Fibroblast of lung (primary cell): ENCODE measurements at regions not wholly inside any gene's neighbourhood (a gene's known extent, or its start where the extent isn't known, plus 50 kb on each side); places are given as distances from the start of the nearest gene placed in this dataset.
A peak's percentile ranks its signal among the peaks of the same experiment; 100 is the strongest.

Experiments used
- DNase-seq, 2 donors: peaks; one replicate each; pipeline versions ENCODE4 v3.0.0 to v3.0.0-alpha.2; 2010; ENCODE audit warnings: low read depth in 2 of 2
- H2AFZ ChIP-seq: 2 replicates; pipeline ENCODE4 v1.5.1; 2012; ENCODE audit warnings: low read length, control low read depth, inconsistent platforms
- H3K27ac ChIP-seq: 2 replicates; pipeline ENCODE4 v1.5.1; 2011; ENCODE audit warnings: low read length, control low read depth; ENCODE audit not compliant: insufficient read depth
- H3K27me3 ChIP-seq: 2 replicates; pipeline ENCODE4 v1.5.1; 2011; ENCODE audit warnings: mild to moderate bottlenecking, low read length; ENCODE audit not compliant: control insufficient read depth, insufficient read depth
- H3K36me3 ChIP-seq: 2 replicates; pipeline ENCODE4 v1.5.1; 2011; ENCODE audit warnings: low read length; ENCODE audit not compliant: control insufficient read depth, insufficient read depth
- H3K4me1 ChIP-seq: 2 replicates; pipeline ENCODE4 v1.5.1; 2011; ENCODE audit warnings: low read length; ENCODE audit not compliant: control insufficient read depth, insufficient read depth; ENCODE audit errors: extremely low read depth
- H3K4me2 ChIP-seq: 2 replicates; pipeline ENCODE4 v1.5.1; 2011; ENCODE audit warnings: low read length, control low read depth; ENCODE audit not compliant: insufficient read depth; ENCODE audit errors: extremely low read depth
- H3K4me3 ChIP-seq, 4 experiments: fragments of 200-600 bp in 1 of 4; sonication (generic) in 1 of 4; replicated peaks in 1 of 4; 2 replicates each; pipeline ENCODE4 v1.5.1; 2011 to 2016; ENCODE audit warnings: low read length in 4 of 4, low read depth in 3 of 4, mild to moderate bottlenecking in 3 of 4, control low read depth in 2 of 4, inconsistent platforms in 1 of 4, mixed read lengths in 1 of 4; ENCODE audit not compliant: insufficient read depth in 1 of 4; ENCODE audit errors: control extremely low read depth in 1 of 4
- H3K79me2 ChIP-seq: 2 replicates; pipeline ENCODE4 v1.5.1; 2012; ENCODE audit warnings: mild to moderate bottlenecking, low read length, inconsistent platforms; ENCODE audit not compliant: control insufficient read depth, insufficient read depth
- H3K9ac ChIP-seq: 2 replicates; pipeline ENCODE4 v1.5.1; 2011; ENCODE audit warnings: mild to moderate bottlenecking, low read length, control low read depth; ENCODE audit not compliant: insufficient read depth
- H3K9me3 ChIP-seq: 2 replicates; pipeline ENCODE4 v1.5.1; 2012; ENCODE audit warnings: low read depth, low read length; ENCODE audit not compliant: control insufficient read depth, insufficient read depth
- H4K20me1 ChIP-seq: 2 replicates; pipeline ENCODE4 v1.5.1; 2011; ENCODE audit warnings: low read length; ENCODE audit not compliant: control insufficient read depth, insufficient read depth; ENCODE audit errors: extremely low read depth
- EZH2 ChIP-seq: IDR thresholded peaks from 2 replicates; pipeline ENCODE4 v1.5.1; 2012; ENCODE audit warnings: low read length, control low read depth, mild to moderate bottlenecking; ENCODE audit errors: missing control alignments
- TF ChIP-seq, protein P1 (sequence below), 2 donors: IDR thresholded peaks in 1 of 2; conservative IDR thresholded peaks in 1 of 2; 1 replicate in 1 of 2; 2 replicates in 1 of 2; pipeline ENCODE4 v1.5.1; 2011 to 2012; ENCODE audit warnings: low read length in 2 of 2, control low read depth in 1 of 2, inconsistent platforms in 1 of 2, low read depth in 1 of 2, mild to moderate bottlenecking in 1 of 2

DNA sequence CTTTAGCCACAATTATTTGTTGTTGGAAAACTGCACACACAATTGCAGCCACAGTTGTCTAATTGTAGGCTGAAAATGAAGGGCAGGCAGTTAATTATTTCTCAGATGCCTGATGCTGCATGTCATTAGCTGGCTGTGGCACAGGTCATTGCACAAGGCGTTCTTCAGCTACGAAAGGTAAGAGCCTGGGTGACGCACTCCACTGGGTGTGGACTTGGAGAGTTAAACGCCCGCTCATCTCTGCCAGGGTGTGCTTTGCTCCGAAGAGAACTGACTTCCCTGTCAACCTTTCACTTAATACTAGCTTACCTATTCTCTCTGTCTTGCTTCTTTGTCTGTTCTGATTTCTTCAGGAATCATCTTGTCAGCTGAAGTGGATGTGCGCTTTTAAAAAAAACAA is 91.4 kb upstream of the CPM start:
- Histone ChIP-seq H3K4me1 (no peaks in the 10 kb centered on the region), H3K27ac (no peak overlapping the region), H2AFZ (no peak overlapping the region), H3K27me3 (no peaks in the 10 kb centered on the region), H3K4me3 (no peak overlapping the region), H4K20me1 (no peaks in the 10 kb centered on the region), H3K4me2 (no peak overlapping the region), H3K79me2 (no peaks in the 10 kb centered on the region), H3K36me3 (no peaks in the 10 kb centered on the region), H3K9me3 (no peaks in the 10 kb centered on the region), H3K9ac (no peak overlapping the region)
- DNase-seq = peak; percentile 27 to 83
- TF ChIP-seq EZH2 = no peak
- TF ChIP-seq, protein P1, sequence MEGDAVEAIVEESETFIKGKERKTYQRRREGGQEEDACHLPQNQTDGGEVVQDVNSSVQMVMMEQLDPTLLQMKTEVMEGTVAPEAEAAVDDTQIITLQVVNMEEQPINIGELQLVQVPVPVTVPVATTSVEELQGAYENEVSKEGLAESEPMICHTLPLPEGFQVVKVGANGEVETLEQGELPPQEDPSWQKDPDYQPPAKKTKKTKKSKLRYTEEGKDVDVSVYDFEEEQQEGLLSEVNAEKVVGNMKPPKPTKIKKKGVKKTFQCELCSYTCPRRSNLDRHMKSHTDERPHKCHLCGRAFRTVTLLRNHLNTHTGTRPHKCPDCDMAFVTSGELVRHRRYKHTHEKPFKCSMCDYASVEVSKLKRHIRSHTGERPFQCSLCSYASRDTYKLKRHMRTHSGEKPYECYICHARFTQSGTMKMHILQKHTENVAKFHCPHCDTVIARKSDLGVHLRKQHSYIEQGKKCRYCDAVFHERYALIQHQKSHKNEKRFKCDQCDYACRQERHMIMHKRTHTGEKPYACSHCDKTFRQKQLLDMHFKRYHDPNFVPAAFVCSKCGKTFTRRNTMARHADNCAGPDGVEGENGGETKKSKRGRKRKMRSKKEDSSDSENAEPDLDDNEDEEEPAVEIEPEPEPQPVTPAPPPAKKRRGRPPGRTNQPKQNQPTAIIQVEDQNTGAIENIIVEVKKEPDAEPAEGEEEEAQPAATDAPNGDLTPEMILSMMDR (conservative IDR thresholded peaks at IDR 0.05 in 1 of 2, IDR thresholded peaks at IDR 0.05 in 1 of 2; ENCODE audit: low read depth in 1 of 2, low read length in 2 of 2) = no peak

DNA sequence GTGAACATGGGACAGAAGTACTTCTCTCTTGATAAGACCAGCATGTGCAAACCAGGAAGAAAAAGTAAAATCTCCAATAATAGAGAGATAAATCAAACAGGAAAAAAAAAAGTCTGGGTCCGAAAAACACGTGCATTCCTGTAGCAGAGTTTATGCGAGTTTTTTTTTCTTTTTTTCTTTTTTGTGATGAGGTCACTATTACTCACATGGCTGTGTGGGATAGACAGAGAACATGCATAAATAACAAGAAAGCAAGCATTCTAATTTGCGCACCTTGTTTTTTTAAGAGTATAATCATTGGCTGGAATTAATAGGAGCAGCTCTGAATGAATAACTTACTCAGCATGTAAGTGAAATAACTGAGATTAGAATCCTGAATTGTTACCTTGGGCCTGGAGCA is 91.9 kb upstream of the CPM start:
- Histone ChIP-seq H3K27ac (no peak overlapping the region), H3K9ac (no peak overlapping the region), H3K4me1 (no peaks in the 10 kb centered on the region), H4K20me1 (no peaks in the 10 kb centered on the region), H3K4me2 (no peak overlapping the region), H3K4me3 (no peak overlapping the region), H3K27me3 (no peaks in the 10 kb centered on the region), H3K79me2 (no peaks in the 10 kb centered on the region), H3K9me3 (no peaks in the 10 kb centered on the region), H3K36me3 (no peaks in the 10 kb centered on the region), H2AFZ (no peak overlapping the region)
- DNase-seq = peak; percentile 15 to 77
- TF ChIP-seq EZH2 = no peak
- TF ChIP-seq, protein P1 (conservative IDR thresholded peaks at IDR 0.05 in 1 of 2, IDR thresholded peaks at IDR 0.05 in 1 of 2; ENCODE audit: low read depth in 1 of 2, low read length in 2 of 2) = no peak

DNA sequence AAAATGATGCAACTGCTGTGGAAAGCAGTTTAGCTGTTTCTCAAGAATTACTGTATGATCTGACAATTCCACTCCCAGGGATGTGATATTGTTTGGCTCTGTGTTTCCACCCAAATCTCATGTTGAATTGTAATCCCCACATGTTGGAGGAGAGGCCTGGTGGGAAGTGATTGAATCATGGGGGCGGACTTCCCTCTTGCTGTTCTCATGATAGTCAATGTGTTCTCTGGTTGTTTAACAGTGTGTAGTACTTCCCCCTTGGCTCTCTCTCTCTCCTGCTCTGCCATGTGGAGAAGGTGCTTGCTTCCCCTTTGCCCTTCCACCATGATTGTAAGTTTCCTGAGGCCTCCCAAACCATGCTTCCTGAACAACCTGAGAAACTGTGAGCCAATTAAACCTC is 93.4 kb upstream of the CPM start:
- H3K27ac ChIP-seq = no peak overlapping the region
- H2AFZ ChIP-seq = no peak overlapping the region
- DNase-seq = no peak
- no peaks in the 10 kb centered on the region for H3K9me3 ChIP-seq
- no peak overlapping the region for H3K4me2 ChIP-seq
- no peaks in the 10 kb centered on the region for H4K20me1 ChIP-seq
- H3K4me3 ChIP-seq = no peak overlapping the region
- H3K79me2 ChIP-seq = no peaks in the 10 kb centered on the region
- H3K4me1 ChIP-seq = no peaks in the 10 kb centered on the region
- no peak overlapping the region for H3K9ac ChIP-seq
- TF ChIP-seq, protein P1 (conservative IDR thresholded peaks at IDR 0.05 in 1 of 2, IDR thresholded peaks at IDR 0.05 in 1 of 2; ENCODE audit: low read depth in 1 of 2, low read length in 2 of 2) = no peak
- no peak for TF ChIP-seq EZH2
- H3K36me3 ChIP-seq = no peaks in the 10 kb centered on the region
- no peaks in the 10 kb centered on the region for H3K27me3 ChIP-seq
